ENCODE measurements at regions not wholly inside any gene's neighbourhood (a gene's known extent, or its start where the extent isn't known, plus 50 kb on each side); places are given as distances from the start of the nearest gene placed in this dataset.

- no peak for TF ChIP-seq NFYB (IDR thresholded peaks at IDR 0.05; ENCODE audit: extremely low read depth, insufficient read length)
- TF ChIP-seq JUN (IDR thresholded peaks at IDR 0.05; ENCODE audit: borderline replicate concordance, low read depth, low read length), result no peak
- TF ChIP-seq JUN (CRISPR knock-in tag; IDR thresholded peaks at IDR 0.05; ENCODE audit: borderline replicate concordance), result no peak
- TF ChIP-seq TCF15 (CRISPR knock-in tag; IDR thresholded peaks at IDR 0.05), result no peak
- no peak for TF ChIP-seq ZNF165 (CRISPR knock-in tag; IDR thresholded peaks at IDR 0.05; ENCODE audit: borderline replicate concordance)
- TF ChIP-seq SMARCA5 (IDR thresholded peaks at IDR 0.05), result no peak
- no peak for TF ChIP-seq GABPB1 (CRISPR knock-in tag; IDR thresholded peaks at IDR 0.05)
- no peak for TF ChIP-seq POLR2A (conservative IDR thresholded peaks at IDR 0.05)
Observed at GRCh38 chr4:24240655-24241054, 343.7 kb downstream of the DHX15 start.
